ENCODE measurements at regions not wholly inside any gene's neighbourhood (a gene's known extent, or its start where the extent isn't known, plus 50 kb on each side); places are given as distances from the start of the nearest gene placed in this dataset.

DNA sequence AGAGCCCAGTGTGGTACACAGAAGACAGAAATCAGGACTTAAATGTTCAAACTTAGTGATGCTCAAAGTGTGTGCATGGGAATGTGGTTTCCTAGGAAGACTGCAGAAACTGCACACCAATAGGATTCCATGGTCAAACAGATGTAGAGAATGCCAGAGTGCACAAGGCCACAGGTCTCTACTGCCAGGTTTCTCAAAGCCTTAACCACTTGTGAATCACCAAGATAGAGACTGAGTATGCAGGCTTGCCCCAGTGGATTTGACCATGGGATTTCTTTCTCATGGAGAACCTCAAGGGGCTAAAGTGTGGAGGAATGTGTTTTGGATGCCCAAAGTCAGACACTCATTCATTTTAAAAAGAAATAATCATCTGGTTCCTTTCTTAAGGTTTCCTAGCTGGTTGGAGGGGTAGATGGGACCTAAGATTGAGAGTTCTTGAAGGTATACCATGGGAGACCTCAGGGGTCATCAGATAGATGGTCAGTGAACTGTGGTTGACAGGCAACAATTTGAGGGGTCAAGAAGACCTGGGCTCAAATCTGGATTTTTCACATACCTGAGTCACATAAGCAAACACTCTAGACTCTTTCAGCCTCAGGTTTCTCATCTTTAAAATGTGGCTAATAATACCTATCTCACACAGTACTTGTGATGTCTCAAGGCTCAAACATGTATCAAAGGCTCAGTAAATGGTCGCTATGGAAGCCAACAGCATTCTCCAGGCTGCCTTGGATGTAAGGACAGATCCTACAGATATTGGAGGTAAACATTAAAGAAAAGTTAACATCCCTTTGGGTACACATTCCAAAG is 81.1 kb downstream of the BOD1 start:
- Histone ChIP-seq H3K4me3 (ENCODE audit: insufficient read depth, low read depth, low read length) (no peak overlapping the region), H3K27me3 (ENCODE audit: control insufficient read depth, insufficient read depth, low read length) (no peaks in the 10 kb centered on the region), H3K36me3 (replicated peaks; ENCODE audit: control insufficient read depth, insufficient read depth, low read length) (no peaks in the 10 kb centered on the region)
- DNase-seq = no peak

DNA sequence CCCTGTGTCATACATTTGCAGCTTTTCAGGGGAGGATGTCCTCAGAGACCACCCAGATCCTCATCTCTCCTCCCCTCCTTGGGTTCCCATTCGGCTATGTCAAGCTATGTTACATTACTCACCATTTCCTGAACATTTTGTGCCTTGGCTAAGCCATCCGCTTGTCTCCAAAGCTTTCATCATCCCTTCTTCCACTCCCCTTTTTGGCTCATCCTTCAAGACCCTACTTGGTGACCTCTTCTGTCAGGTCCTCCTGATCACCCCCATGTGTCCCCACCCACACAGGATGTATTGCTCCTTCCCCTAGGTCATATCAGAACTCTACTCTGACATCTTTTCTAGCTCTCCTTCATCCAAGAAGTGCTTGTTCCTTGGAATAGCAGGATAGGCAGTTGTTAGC is 81.8 kb downstream of the BOD1 start:
- Histone ChIP-seq H3K4me3 (ENCODE audit: insufficient read depth, low read depth, low read length) (no peak overlapping the region), H3K36me3 (replicated peaks; ENCODE audit: control insufficient read depth, insufficient read depth, low read length) (no peaks in the 10 kb centered on the region), H3K27me3 (ENCODE audit: control insufficient read depth, insufficient read depth, low read length) (no peaks in the 10 kb centered on the region)
- no peak for DNase-seq

DNA sequence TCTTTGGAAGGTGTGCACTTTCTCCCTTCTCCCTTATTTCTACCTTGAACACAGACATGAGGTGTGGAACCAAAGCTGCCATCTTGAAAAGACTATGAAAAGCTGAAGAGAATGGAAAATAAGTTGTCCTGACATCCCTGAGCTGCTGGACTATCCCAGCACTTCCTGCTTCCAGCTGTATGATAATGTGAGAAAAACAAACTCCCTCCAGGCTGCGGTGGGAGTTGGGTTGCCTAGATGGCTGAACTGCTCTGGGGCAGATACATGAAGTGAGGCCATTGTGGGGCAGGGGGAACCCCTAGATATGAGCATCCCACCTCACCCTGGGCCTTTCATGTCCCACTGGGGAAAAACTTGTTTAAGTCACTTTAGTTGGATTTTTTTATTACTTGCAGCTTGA is 82.4 kb downstream of the BOD1 start:
- Histone ChIP-seq H3K4me3 (ENCODE audit: insufficient read depth, low read depth, low read length) (no peak overlapping the region), H3K27me3 (ENCODE audit: control insufficient read depth, insufficient read depth, low read length) (no peaks in the 10 kb centered on the region), H3K36me3 (replicated peaks; ENCODE audit: control insufficient read depth, insufficient read depth, low read length) (no peaks in the 10 kb centered on the region)
- DNase-seq = no peak

DNA sequence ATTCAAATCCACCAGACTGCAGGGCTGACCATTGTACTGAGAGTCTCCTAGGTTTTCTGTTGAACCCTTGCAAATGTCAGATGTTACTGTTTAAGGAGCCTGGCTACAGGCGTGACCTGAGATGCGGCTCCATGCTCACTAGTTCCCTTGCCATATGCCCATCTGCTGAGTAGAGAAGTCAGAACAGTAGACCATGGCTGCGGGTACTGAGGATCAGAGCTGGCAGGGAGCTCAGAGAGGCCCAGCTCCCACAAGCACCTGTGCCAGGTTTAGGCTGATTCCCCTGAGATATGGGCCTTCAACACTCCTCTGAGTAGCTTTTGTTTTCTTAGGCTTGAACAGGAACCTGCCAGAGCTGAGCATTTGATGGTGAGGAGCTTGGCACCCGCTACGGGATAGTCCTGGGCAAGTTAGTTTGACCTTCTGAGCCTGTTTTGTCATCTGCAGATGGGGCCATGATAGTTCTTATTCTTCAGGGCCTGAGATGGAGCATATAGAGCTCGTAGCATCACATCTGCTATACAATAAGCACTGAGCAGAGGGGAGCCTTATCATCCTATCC is 83.7 kb downstream of the BOD1 start:
- no peak for DNase-seq
- H3K4me3 ChIP-seq (ENCODE audit: insufficient read depth, low read depth, low read length) = no peak overlapping the region
- H3K36me3 ChIP-seq (replicated peaks; ENCODE audit: control insufficient read depth, insufficient read depth, low read length) = no peaks in the 10 kb centered on the region

DNA sequence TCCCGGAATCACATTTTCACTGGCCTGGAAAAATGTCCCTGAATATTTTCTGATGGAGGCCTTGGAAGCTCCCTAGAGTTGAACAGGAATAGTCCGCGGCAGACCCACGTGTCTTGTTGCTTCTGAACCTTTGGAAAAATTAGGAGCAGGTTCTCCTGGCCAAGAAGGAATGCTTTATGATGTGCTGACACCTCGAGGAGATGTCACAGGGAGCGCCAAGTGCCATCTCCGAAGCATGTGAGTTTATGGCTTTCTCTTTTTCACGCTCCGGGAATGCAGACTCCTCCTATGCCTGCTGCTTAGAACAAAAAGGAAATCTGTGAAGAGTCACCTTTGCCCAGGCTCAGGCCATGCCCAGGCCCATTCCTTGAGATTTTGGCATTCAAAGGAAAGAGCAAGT is 84.6 kb downstream of the BOD1 start:
- Histone ChIP-seq H3K27me3 (ENCODE audit: control insufficient read depth, insufficient read depth, low read length) (no peaks in the 10 kb centered on the region), H3K4me3 (ENCODE audit: insufficient read depth, low read depth, low read length) (no peak overlapping the region), H3K36me3 (replicated peaks; ENCODE audit: control insufficient read depth, insufficient read depth, low read length) (no peaks in the 10 kb centered on the region)
- no peak for DNase-seq

More for the DNA sequence above, 83.7 kb downstream of the BOD1 start:
- H3K27me3 ChIP-seq (ENCODE audit: control insufficient read depth, insufficient read depth, low read length) = no peaks in the 10 kb centered on the region

DNA sequence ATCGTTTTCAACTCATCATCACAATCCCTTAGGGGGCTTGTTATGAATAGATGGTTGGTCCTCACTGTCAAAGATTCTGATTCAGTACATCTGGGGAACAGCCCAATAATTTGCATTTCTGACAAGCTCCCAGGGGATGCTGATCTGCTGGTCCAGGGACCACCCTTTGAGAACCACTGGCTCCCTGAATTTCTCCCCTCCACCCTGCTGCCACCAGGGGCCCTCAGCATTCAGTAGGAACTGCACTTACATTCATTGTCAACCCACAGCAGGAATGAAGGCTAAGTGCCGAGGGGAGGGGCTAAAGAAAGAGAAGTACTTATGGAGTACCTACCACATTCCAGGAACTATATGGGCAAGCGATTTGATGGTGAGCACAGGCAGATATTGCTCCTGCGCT is 85.9 kb downstream of the BOD1 start:
- no peaks in the 10 kb centered on the region for H3K36me3 ChIP-seq (replicated peaks; ENCODE audit: control insufficient read depth, insufficient read depth, low read length)
- DNase-seq = peak; percentile 69
- no peak overlapping the region for H3K4me3 ChIP-seq (ENCODE audit: insufficient read depth, low read depth, low read length)
- no peaks in the 10 kb centered on the region for H3K27me3 ChIP-seq (ENCODE audit: control insufficient read depth, insufficient read depth, low read length)

DNA sequence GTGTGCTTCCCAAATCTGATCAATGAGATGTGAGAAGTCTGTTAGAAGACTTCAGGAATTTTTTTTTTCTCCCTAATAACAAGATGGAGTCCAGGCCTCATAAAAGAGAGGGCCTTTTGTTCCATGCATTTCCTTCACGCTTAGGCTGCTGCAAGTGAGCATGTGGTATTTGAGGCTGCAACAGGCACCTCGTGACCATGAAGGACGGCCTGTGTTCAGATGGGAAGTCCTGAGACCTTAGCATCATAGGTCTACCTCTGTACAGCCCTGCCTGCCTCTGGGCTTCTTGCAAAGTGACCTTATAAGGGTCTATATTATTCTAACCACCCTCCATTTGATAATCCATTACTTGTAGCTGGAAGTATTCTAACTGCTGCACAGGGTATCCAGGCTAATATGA is 86.6 kb downstream of the BOD1 start:
- no peaks in the 10 kb centered on the region for H3K27me3 ChIP-seq (ENCODE audit: control insufficient read depth, insufficient read depth, low read length)
- H3K36me3 ChIP-seq (replicated peaks; ENCODE audit: control insufficient read depth, insufficient read depth, low read length) = no peaks in the 10 kb centered on the region
- no peak overlapping the region for H3K4me3 ChIP-seq (ENCODE audit: insufficient read depth, low read depth, low read length)
- DNase-seq = no peak

DNA sequence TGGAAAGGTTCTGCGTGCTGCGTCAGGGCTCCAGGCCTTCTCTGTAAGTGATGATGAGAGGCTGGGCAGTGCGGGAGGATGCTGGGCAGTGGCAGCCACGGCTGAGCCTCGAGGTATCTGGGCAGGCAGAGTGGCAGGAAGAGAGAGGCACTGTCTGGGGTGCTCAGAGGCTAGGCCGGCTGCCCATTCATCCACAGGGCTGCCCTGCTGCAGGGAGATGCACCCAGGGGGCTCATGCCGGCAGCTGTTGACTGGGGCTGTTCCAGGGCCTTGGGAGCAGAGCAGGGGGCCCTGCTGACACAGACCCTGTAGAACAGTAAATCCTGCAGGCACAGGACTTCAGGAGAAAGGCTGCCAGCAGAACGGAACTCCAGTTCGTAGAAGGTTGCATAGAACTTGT is 88.8 kb downstream of the BOD1 start:
- Histone ChIP-seq H3K4me3 (ENCODE audit: insufficient read depth, low read depth, low read length) (no peak overlapping the region), H3K27me3 (ENCODE audit: control insufficient read depth, insufficient read depth, low read length) (no peaks in the 10 kb centered on the region), H3K36me3 (replicated peaks; ENCODE audit: control insufficient read depth, insufficient read depth, low read length) (no peaks in the 10 kb centered on the region)
- DNase-seq = no peak

DNA sequence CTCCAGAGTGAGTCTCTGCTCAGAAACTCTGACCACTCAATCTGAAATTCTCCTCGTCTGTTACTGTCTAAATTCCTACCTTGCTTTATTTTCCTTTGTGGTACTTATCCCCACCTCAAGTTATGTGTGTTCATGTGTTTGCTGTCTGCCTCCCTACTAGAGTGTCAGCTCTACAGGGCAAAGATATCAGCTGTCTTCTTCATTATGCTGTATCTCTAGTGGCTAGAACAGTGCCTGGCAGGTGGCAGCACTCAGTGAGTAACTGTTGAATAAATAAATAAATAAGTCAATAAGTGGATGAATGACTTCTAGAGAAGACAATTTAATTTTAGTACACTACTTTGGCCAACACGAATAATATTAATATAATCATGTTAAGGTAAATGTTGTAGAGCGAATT is 92.3 kb downstream of the BOD1 start:
- H3K4me3 ChIP-seq (ENCODE audit: insufficient read depth, low read depth, low read length) = no peak overlapping the region
- H3K27me3 ChIP-seq (ENCODE audit: control insufficient read depth, insufficient read depth, low read length) = no peaks in the 10 kb centered on the region
- H3K36me3 ChIP-seq (replicated peaks; ENCODE audit: control insufficient read depth, insufficient read depth, low read length) = no peaks in the 10 kb centered on the region
- DNase-seq = no peak

DNA sequence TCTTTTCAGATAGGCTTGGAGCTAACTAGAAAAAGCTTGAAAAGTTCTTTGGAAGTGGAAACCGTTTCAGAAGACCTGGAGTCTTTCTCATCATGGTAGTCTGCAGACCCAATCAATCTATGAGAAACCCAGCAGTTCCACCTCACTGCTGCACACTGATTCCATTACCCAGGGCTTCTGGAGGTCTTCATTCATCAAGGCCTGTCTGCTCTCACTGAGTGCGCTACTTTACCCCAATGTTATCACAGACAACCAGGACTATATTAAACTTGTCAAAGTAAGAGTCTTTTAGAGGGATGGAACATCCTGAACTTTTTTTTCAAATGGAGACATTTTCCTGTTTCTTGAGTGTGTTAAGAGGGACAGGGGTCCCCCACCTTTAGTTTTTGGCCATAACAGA is 93.1 kb downstream of the BOD1 start:
- Histone ChIP-seq H3K4me3 (ENCODE audit: insufficient read depth, low read depth, low read length) (no peak overlapping the region), H3K27me3 (ENCODE audit: control insufficient read depth, insufficient read depth, low read length) (no peaks in the 10 kb centered on the region), H3K36me3 (replicated peaks; ENCODE audit: control insufficient read depth, insufficient read depth, low read length) (no peaks in the 10 kb centered on the region)
- DNase-seq = no peak

DNA sequence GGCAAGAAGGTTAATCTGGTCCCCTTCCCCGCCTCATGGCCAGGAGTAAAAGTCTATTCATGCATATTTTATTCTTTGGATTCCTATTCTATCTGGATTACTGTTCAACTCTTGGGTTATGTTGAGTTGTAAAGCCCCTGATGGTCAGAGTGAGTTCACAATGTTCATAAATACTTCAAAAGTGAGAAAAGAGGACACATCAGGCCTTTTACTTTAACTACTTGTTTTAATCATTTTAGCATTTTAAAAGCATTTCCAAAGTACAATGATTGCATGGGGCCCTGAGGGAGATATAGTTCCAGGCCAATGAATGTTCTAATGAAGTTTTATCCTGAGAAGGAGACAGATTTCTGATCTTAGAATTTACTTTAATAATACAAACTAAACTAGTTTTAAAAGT is 93.9 kb downstream of the BOD1 start:
- DNase-seq = no peak
- no peaks in the 10 kb centered on the region for H3K27me3 ChIP-seq (ENCODE audit: control insufficient read depth, insufficient read depth, low read length)
- no peak overlapping the region for H3K4me3 ChIP-seq (ENCODE audit: insufficient read depth, low read depth, low read length)
- no peaks in the 10 kb centered on the region for H3K36me3 ChIP-seq (replicated peaks; ENCODE audit: control insufficient read depth, insufficient read depth, low read length)

DNA sequence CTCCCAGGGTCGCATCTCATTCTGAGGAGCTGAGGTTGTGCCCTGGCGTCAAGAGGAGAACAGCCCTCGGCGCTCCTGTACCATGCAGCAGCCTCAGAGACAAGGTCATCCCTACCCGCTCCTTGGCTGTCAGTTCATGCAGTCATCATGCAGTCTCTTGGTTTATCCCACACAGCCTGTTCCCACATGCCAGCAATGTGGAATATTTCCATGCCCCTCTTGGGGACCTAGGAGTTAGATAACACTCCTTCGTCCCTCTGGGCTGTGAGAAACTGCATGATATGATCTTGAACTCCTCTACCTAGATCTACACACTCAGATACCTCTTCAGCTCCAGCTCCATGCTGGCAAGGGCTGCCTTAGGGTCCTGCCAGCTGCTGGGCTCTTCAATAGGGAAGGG is 97.6 kb downstream of the BOD1 start:
- H3K36me3 ChIP-seq (replicated peaks; ENCODE audit: control insufficient read depth, insufficient read depth, low read length) = no peaks in the 10 kb centered on the region
- DNase-seq = no peak
- no peaks in the 10 kb centered on the region for H3K27me3 ChIP-seq (ENCODE audit: control insufficient read depth, insufficient read depth, low read length)
- no peak overlapping the region for H3K4me3 ChIP-seq (ENCODE audit: insufficient read depth, low read depth, low read length)

DNA sequence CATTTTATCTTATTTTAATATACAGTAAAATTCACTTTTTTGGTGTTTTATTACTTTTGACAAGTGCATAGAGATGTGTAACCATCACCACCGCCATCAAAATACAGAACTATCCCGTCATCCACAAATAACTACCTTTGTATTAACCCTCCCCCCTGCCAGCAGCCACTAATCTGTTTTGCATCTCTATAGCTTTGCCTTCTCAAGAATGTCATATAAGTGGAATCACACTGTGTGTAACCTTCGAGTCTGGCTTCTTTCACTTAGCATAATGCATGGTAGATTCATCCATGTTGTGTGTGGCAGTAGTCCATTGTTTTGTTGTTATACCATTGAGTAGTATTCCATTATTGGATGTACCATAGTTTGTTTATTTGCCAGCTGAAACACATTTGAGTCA is 98.8 kb downstream of the BOD1 start:
- DNase-seq = no peak
- Histone ChIP-seq H3K4me3 (ENCODE audit: insufficient read depth, low read depth, low read length) (no peak overlapping the region), H3K27me3 (ENCODE audit: control insufficient read depth, insufficient read depth, low read length) (no peaks in the 10 kb centered on the region), H3K36me3 (replicated peaks; ENCODE audit: control insufficient read depth, insufficient read depth, low read length) (no peaks in the 10 kb centered on the region)

DNA sequence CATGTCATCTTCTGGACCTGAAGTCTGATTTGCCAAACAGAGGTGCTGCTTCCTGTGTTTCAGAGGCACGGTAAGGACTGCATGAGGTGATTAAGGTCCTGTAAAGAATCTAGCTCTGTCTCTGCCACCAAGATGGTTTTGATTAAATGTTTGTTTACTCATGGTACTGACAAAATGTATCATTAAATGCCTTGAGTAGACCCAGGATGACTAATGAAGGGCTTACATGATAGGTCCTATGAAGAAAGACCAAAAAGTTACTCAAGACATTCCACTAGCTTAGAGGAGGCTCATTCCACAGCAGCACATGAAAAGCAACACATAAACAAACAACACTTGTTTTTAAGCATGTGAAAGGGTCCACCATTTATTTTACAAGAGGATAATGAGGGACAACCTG is 100.9 kb downstream of the BOD1 start:
- H3K4me3 ChIP-seq (ENCODE audit: insufficient read depth, low read depth, low read length) = no peak overlapping the region
- DNase-seq = no peak
- H3K36me3 ChIP-seq (replicated peaks; ENCODE audit: control insufficient read depth, insufficient read depth, low read length) = no peaks in the 10 kb centered on the region
- no peaks in the 10 kb centered on the region for H3K27me3 ChIP-seq (ENCODE audit: control insufficient read depth, insufficient read depth, low read length)

DNA sequence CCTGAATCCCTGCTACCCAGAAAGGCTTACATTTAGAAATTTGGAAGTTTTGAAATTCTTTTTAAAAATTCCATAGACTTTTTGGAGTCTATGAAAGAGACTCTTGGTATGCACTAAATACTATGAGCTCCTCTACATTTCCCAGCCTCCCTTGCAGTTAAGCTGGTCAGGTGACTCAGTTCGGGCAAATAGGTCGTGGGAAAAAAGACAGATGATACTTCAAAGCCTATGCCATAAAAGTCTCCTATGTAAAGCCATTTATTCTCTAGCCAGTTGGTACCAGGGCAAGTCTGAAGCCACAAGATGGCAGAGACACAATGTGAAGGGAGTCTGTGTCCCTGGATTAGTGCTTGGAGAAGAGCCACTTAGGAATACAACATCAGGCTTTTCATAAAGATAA is 101.8 kb downstream of the BOD1 start:
- no peaks in the 10 kb centered on the region for H3K36me3 ChIP-seq (replicated peaks; ENCODE audit: control insufficient read depth, insufficient read depth, low read length)
- no peak overlapping the region for H3K4me3 ChIP-seq (ENCODE audit: insufficient read depth, low read depth, low read length)
- DNase-seq = no peak
- H3K27me3 ChIP-seq (ENCODE audit: control insufficient read depth, insufficient read depth, low read length) = no peaks in the 10 kb centered on the region
